Right lobe of liver (tissue), 4 donors: ENCODE measurements at regions not wholly inside any gene's neighbourhood (a gene's known extent, or its start where the extent isn't known, plus 50 kb on each side); places are given as distances from the start of the nearest gene placed in this dataset.

ENCODE experiments used
- CTCF ChIP-seq, 4 donors: fragments of 200-600 bp in 3 of 4; fragments of 450-650 bp in 1 of 4; IDR thresholded peaks; one replicate each; pipeline versions ENCODE4 v1.5.1 to v1.8.0; 2016 to 2022; ENCODE audit warnings: antibody characterized with exemption in 4 of 4, mild to moderate bottlenecking in 2 of 4
- POLR2A ChIP-seq: fragments of 450-650 bp; IDR thresholded peaks from one replicate; pipeline ENCODE4 v1.6.1; 2017; ENCODE audit warnings: antibody characterized with exemption, mild to moderate bottlenecking
- donor health status: DM: no; HTN: no; CAD: no.
- donor health status: DM: no; HTN: no; CAD: no.
- donor health status: DM: no; HTN: yes; CAD: no.

DNA sequence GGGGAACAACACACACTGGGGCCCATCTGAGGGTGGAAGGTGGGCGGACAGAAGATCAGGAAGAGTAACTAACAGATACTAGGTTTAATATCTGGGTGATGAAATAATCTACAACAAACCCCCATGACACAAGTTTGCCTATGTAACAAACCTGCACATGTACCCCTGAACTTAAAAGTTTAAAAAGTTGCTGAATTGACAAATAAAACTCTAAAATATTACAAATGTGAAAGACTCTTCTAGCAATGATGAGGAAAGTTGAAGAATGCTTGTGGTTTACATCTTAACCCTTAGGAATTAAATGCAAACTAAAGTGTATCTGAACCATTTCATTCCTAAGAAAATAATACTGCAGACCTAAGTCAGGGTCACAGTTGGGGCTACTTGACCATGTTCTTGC is 525.6 kb upstream of the CAMK1G start:
- TF ChIP-seq CTCF (IDR thresholded peaks at IDR 0.05) (no peak), POLR2A (no peak)
